ENCODE measurements at regions not wholly inside any gene's neighbourhood (a gene's known extent, or its start where the extent isn't known, plus 50 kb on each side); places are given as distances from the start of the nearest gene placed in this dataset.

- TF ChIP-seq CTCF (IDR thresholded peaks at IDR 0.05; ENCODE audit: insufficient read depth, low read length, poor library complexity, severe bottlenecking) (no peak), EZH2phosphoT487 (conservative IDR thresholded peaks at IDR 0.05; ENCODE audit: low read length) (no peak)
These were observed 528.6 kb downstream of the ZNF516 start for GRCh38 chr18:75966431-75966830.
